GM13976 (cell line): ENCODE measurements at regions not wholly inside any gene's neighbourhood (a gene's known extent, or its start where the extent isn't known, plus 50 kb on each side); places are given as distances from the start of the nearest gene placed in this dataset.

Source experiments
- DNase-seq: peaks from one replicate; pipeline ENCODE4 v3.0.0; 2012; ENCODE audit warnings: low spot score
- CTCF ChIP-seq: IDR thresholded peaks from 2 replicates; pipeline ENCODE4 v1.5.1; 2012; ENCODE audit warnings: borderline replicate concordance, mild to moderate bottlenecking; ENCODE audit not compliant: insufficient read depth; ENCODE audit errors: extremely low read depth, missing control alignments, control extremely low read depth
- in situ Hi-C: fragments of 300-500 bp; cut with MboI; formaldehyde crosslinking; loops from one replicate; pipeline ENCODE4 v1.12.0; 2022; ENCODE audit warnings: low sequenced_read_pairs, mixed read lengths, inconsistent platforms; ENCODE audit not compliant: unreplicated experiment

- DNase-seq, result peak; percentile 33
- in situ Hi-C loops, result no loop called here
- TF ChIP-seq CTCF, result no peak
These were observed 145.2 kb upstream of the ETS2 start for GRCh38 chr21:38660333-38661196.

GRCh38 chr21:38661197-38661871, 144.4 kb upstream of the ETS2 start:
- DNase-seq, result peak; percentile 36
- TF ChIP-seq CTCF, result no peak
- in situ Hi-C loops, result no loop called here

- TF ChIP-seq CTCF, result no peak
- DNase-seq, result no peak
- in situ Hi-C loops, result no loop called here
These were observed 143.7 kb upstream of the ETS2 start for GRCh38 chr21:38661889-38662568.

GRCh38 chr21:38663282-38663681, 142.4 kb upstream of the ETS2 start:
- in situ Hi-C loops, result no loop called here
- DNase-seq, result no peak
- TF ChIP-seq CTCF, result no peak

- TF ChIP-seq CTCF, result no peak
- in situ Hi-C loops, result no loop called here
- DNase-seq, result no peak
These were observed 141.4 kb upstream of the ETS2 start for GRCh38 chr21:38664315-38664714.

GRCh38 chr21:38664841-38665240, 140.9 kb upstream of the ETS2 start:
- DNase-seq, result no peak
- no peak for TF ChIP-seq CTCF
- in situ Hi-C loops, result no loop called here
